ENCODE measurements at regions not wholly inside any gene's neighbourhood (a gene's known extent, or its start where the extent isn't known, plus 50 kb on each side); places are given as distances from the start of the nearest gene placed in this dataset.

DNA sequence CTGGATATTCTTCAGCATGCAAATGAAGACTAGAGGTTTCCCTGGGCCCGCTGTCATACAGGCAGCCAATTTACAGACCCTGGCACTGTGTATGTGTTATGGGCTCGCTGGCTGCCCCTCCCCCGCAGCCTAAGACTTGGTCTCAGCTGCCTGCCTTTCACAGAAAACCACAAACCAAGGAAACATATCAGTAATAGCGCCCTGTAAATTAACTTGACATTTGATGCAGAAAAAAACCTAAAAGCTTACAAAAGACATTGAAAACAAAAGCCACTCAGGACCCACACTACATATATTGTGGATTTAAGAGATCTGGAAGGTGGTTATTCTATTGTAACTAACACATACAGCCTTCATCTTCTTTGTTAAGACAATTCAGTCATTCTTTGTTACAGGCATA lies 287.0 kb upstream of the TMEM161B start:
- H3K36me3 ChIP-seq (ENCODE audit: control insufficient read depth in 4 of 4, insufficient read depth in 3 of 4, low read depth in 1 of 4, low read length in 3 of 4): no peaks in the 10 kb centered on the region
- H3K9me3 ChIP-seq (ENCODE audit: control insufficient read depth in 4 of 4, low read length in 3 of 4): no peaks in the 10 kb centered on the region
- H3K27me3 ChIP-seq (ENCODE audit: control insufficient read depth in 4 of 4, insufficient read depth in 4 of 4, low read length in 3 of 4): no peaks in the 10 kb centered on the region
- no peak overlapping the region for H3K9ac ChIP-seq (ENCODE audit: low read depth in 1 of 2, low read length in 2 of 2)
- TF ChIP-seq, protein P1, sequence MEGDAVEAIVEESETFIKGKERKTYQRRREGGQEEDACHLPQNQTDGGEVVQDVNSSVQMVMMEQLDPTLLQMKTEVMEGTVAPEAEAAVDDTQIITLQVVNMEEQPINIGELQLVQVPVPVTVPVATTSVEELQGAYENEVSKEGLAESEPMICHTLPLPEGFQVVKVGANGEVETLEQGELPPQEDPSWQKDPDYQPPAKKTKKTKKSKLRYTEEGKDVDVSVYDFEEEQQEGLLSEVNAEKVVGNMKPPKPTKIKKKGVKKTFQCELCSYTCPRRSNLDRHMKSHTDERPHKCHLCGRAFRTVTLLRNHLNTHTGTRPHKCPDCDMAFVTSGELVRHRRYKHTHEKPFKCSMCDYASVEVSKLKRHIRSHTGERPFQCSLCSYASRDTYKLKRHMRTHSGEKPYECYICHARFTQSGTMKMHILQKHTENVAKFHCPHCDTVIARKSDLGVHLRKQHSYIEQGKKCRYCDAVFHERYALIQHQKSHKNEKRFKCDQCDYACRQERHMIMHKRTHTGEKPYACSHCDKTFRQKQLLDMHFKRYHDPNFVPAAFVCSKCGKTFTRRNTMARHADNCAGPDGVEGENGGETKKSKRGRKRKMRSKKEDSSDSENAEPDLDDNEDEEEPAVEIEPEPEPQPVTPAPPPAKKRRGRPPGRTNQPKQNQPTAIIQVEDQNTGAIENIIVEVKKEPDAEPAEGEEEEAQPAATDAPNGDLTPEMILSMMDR (IDR thresholded peaks at IDR 0.05; ENCODE audit: low read depth, low read length, missing input control): no peak
- TF ChIP-seq EGR1 (IDR thresholded peaks at IDR 0.05; ENCODE audit: low read depth in 2 of 2) (no peak), TAF1 (conservative IDR thresholded peaks at IDR 0.05) (no peak), RXRA (IDR thresholded peaks at IDR 0.05) (no peak), FOXA2 (IDR thresholded peaks at IDR 0.05) (no peak), YY1 (IDR thresholded peaks at IDR 0.05) (no peak)
- TF ChIP-seq, protein P2, sequence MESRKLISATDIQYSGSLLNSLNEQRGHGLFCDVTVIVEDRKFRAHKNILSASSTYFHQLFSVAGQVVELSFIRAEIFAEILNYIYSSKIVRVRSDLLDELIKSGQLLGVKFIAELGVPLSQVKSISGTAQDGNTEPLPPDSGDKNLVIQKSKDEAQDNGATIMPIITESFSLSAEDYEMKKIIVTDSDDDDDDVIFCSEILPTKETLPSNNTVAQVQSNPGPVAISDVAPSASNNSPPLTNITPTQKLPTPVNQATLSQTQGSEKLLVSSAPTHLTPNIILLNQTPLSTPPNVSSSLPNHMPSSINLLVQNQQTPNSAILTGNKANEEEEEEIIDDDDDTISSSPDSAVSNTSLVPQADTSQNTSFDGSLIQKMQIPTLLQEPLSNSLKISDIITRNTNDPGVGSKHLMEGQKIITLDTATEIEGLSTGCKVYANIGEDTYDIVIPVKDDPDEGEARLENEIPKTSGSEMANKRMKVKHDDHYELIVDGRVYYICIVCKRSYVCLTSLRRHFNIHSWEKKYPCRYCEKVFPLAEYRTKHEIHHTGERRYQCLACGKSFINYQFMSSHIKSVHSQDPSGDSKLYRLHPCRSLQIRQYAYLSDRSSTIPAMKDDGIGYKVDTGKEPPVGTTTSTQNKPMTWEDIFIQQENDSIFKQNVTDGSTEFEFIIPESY (IDR thresholded peaks at IDR 0.05): no peak
- no peak for DNase-seq (ENCODE audit: low spot score)
- no peak overlapping the region for H3K4me3 ChIP-seq (ENCODE audit: low read depth in 1 of 3, low read length in 3 of 3)
- H3K27ac ChIP-seq (ENCODE audit: low read depth in 1 of 2, low read length in 2 of 2): no peak overlapping the region
- 37% methylated on average over 4 of the region's 4 CpGs for WGBS
- no peaks in the 10 kb centered on the region for H3K4me1 ChIP-seq (ENCODE audit: control insufficient read depth in 4 of 4, insufficient read depth in 4 of 4, low read length in 3 of 4)

DNA sequence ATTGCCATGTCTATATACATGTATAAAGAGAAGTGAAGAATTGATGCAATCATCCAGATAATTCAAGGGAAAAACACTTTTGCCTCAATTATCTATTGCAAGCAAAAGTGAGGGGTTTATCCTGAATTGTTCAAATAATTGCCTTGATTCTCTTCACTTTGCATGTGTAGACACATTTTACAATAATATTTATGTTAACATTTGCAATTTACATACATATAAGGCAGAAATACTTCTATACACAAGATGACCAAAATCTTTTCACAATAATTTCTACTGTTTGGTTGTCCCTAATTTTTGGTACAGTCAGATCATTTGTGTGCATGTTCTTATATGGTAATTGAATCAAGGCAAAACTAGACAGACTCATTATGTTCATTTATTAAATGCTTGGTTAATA lies 285.3 kb upstream of the TMEM161B start:
- TF ChIP-seq HNF4G (IDR thresholded peaks at IDR 0.05) (no peak), RAD21 (IDR thresholded peaks at IDR 0.05) (no peak), SP1 (IDR thresholded peaks at IDR 0.05) (no peak), TAF1 (conservative IDR thresholded peaks at IDR 0.05) (no peak)
- TF ChIP-seq, protein P1 (IDR thresholded peaks at IDR 0.05; ENCODE audit: low read depth, low read length, missing input control): no peak
- TF ChIP-seq, protein P3, sequence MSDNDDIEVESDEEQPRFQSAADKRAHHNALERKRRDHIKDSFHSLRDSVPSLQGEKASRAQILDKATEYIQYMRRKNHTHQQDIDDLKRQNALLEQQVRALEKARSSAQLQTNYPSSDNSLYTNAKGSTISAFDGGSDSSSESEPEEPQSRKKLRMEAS (IDR thresholded peaks at IDR 0.05): no peak
- TF ChIP-seq, protein P4, sequence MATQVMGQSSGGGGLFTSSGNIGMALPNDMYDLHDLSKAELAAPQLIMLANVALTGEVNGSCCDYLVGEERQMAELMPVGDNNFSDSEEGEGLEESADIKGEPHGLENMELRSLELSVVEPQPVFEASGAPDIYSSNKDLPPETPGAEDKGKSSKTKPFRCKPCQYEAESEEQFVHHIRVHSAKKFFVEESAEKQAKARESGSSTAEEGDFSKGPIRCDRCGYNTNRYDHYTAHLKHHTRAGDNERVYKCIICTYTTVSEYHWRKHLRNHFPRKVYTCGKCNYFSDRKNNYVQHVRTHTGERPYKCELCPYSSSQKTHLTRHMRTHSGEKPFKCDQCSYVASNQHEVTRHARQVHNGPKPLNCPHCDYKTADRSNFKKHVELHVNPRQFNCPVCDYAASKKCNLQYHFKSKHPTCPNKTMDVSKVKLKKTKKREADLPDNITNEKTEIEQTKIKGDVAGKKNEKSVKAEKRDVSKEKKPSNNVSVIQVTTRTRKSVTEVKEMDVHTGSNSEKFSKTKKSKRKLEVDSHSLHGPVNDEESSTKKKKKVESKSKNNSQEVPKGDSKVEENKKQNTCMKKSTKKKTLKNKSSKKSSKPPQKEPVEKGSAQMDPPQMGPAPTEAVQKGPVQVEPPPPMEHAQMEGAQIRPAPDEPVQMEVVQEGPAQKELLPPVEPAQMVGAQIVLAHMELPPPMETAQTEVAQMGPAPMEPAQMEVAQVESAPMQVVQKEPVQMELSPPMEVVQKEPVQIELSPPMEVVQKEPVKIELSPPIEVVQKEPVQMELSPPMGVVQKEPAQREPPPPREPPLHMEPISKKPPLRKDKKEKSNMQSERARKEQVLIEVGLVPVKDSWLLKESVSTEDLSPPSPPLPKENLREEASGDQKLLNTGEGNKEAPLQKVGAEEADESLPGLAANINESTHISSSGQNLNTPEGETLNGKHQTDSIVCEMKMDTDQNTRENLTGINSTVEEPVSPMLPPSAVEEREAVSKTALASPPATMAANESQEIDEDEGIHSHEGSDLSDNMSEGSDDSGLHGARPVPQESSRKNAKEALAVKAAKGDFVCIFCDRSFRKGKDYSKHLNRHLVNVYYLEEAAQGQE (IDR thresholded peaks at IDR 0.05): no peak
- Histone ChIP-seq H3K4me1 (ENCODE audit: control insufficient read depth in 4 of 4, insufficient read depth in 4 of 4, low read length in 3 of 4) (no peaks in the 10 kb centered on the region), H3K4me3 (ENCODE audit: low read depth in 1 of 3, low read length in 3 of 3) (no peak overlapping the region), H3K36me3 (ENCODE audit: control insufficient read depth in 4 of 4, insufficient read depth in 3 of 4, low read depth in 1 of 4, low read length in 3 of 4) (no peaks in the 10 kb centered on the region), H3K27ac (ENCODE audit: low read depth in 1 of 2, low read length in 2 of 2) (no peak overlapping the region), H3K27me3 (ENCODE audit: control insufficient read depth in 4 of 4, insufficient read depth in 4 of 4, low read length in 3 of 4) (no peaks in the 10 kb centered on the region), H3K9ac (ENCODE audit: low read depth in 1 of 2, low read length in 2 of 2) (no peak overlapping the region), H3K9me3 (ENCODE audit: control insufficient read depth in 4 of 4, low read length in 3 of 4) (no peaks in the 10 kb centered on the region)
- DNase-seq (ENCODE audit: low spot score): no peak
